GM23338 (cell line): ENCODE measurements at regions not wholly inside any gene's neighbourhood (a gene's known extent, or its start where the extent isn't known, plus 50 kb on each side); places are given as distances from the start of the nearest gene placed in this dataset.

ENCODE experiments used
- ATAC-seq: fragments of 200-7000 bp; cut with Tn5 transposase; 3 replicates; pipeline ENCODE4 v1.9.1; 2020
- DNase-seq: peaks from one replicate; pipeline ENCODE4 v3.0.0-alpha.2; 2015; ENCODE audit warnings: low spot score
- H2AFZ ChIP-seq: fragments of 200-600 bp; sonication (generic); 2 replicates; pipeline ENCODE4 v1.8.0; 2016; ENCODE audit warnings: antibody characterized with exemption, mild to moderate bottlenecking, moderate library complexity
- H3F3A ChIP-seq: fragments of 200-600 bp; sonication (generic); replicated peaks from 2 replicates; pipeline ENCODE4 v1.8.0; 2017; ENCODE audit warnings: antibody characterized with exemption, mixed run types, low read depth
- H3K27ac ChIP-seq: fragments of 200-600 bp; sonication (generic); 2 replicates; pipeline ENCODE4 v1.6.1; 2016; ENCODE audit warnings: low read depth
- H3K27me3 ChIP-seq: fragments of 200-600 bp; sonication (generic); 2 replicates; pipeline ENCODE4 v1.8.0; 2016; ENCODE audit warnings: mild to moderate bottlenecking, mixed run types, moderate library complexity; ENCODE audit not compliant: insufficient read depth
- H3K36me3 ChIP-seq: fragments of 200-600 bp; sonication (generic); 2 replicates; pipeline ENCODE4 v1.8.0; 2016; ENCODE audit warnings: mild to moderate bottlenecking; ENCODE audit not compliant: insufficient read depth
- H3K4me1 ChIP-seq: fragments of 200-600 bp; sonication (generic); 2 replicates; pipeline ENCODE4 v1.8.0; 2016; ENCODE audit warnings: mild to moderate bottlenecking, moderate library complexity; ENCODE audit not compliant: insufficient read depth
- H3K4me2 ChIP-seq: fragments of 200-600 bp; sonication (generic); 2 replicates; pipeline ENCODE4 v1.7.1; 2017; ENCODE audit warnings: mixed run types
- H3K4me3 ChIP-seq: fragments of 200-600 bp; sonication (generic); 2 replicates; pipeline ENCODE4 v1.6.1; 2016; ENCODE audit warnings: mixed run types
- H3K79me2 ChIP-seq: fragments of 200-600 bp; sonication (generic); replicated peaks from 2 replicates; pipeline ENCODE4 v1.8.0; 2017; ENCODE audit warnings: mild to moderate bottlenecking; ENCODE audit not compliant: insufficient read depth
- H3K9me2 ChIP-seq: fragments of 200-600 bp; sonication (generic); 2 replicates; pipeline ENCODE4 v1.8.0; 2017; ENCODE audit not compliant: insufficient read depth
- H4K20me1 ChIP-seq: fragments of 200-600 bp; sonication (generic); replicated peaks from 2 replicates; pipeline ENCODE4 v1.8.0; 2017; ENCODE audit warnings: mild to moderate bottlenecking; ENCODE audit not compliant: insufficient read depth
- H3K27ac Mint-ChIP-seq: 2 replicates; pipeline ENCODE4 v1.8.0; 2020; ENCODE audit warnings: inconsistent platforms, mild to moderate bottlenecking, moderate library complexity, mixed read lengths
- H3K27me3 Mint-ChIP-seq: 3 replicates; pipeline ENCODE4 v1.8.0; 2022; ENCODE audit warnings: low read depth, mild to moderate bottlenecking, moderate library complexity, mixed read lengths, inconsistent platforms; ENCODE audit not compliant: insufficient read depth, poor library complexity
- H3K36me3 Mint-ChIP-seq: 3 replicates; pipeline ENCODE4 v1.8.0; 2021; ENCODE audit warnings: low read depth, mild to moderate bottlenecking, inconsistent platforms, moderate library complexity, mixed read lengths
- H3K4me1 Mint-ChIP-seq: 3 replicates; pipeline ENCODE4 v1.8.0; 2020; ENCODE audit warnings: mild to moderate bottlenecking, inconsistent platforms, mixed read lengths
- H3K4me3 Mint-ChIP-seq: 3 replicates; pipeline ENCODE4 v1.8.0; 2021; ENCODE audit warnings: moderate library complexity, mild to moderate bottlenecking, inconsistent platforms, mixed read lengths
- H3K9me3 Mint-ChIP-seq: 3 replicates; pipeline ENCODE4 v1.8.0; 2020; ENCODE audit warnings: moderate library complexity, mild to moderate bottlenecking, inconsistent platforms, mixed read lengths
- CREB1 ChIP-seq: fragments of 250-450 bp; sonication (Bioruptor Pico); IDR thresholded peaks from 2 replicates; pipeline ENCODE4 v1.5.0; 2020; ENCODE audit warnings: low read depth, mild to moderate bottlenecking, moderate library complexity
- CTCF ChIP-seq, 2 experiments: fragments of 200-600 bp in 1 of 2; sonication (generic) in 1 of 2; conservative IDR thresholded peaks; 2 replicates each; pipeline versions ENCODE4 v1.5.1 to v1.6.1; 2016 to 2017; ENCODE audit warnings: antibody characterized with exemption in 2 of 2, low read depth in 2 of 2, mild to moderate bottlenecking in 2 of 2, moderate library complexity in 1 of 2
- ETS1 ChIP-seq: IDR thresholded peaks from 2 replicates; pipeline ENCODE4 v1.6.1; 2016; ENCODE audit warnings: antibody characterized with exemption
- EZH2 ChIP-seq: fragments of 200-600 bp; sonication (generic); IDR thresholded peaks from one replicate; pipeline ENCODE4 v1.8.0; 2017; ENCODE audit warnings: antibody characterized with exemption, mild to moderate bottlenecking, low read depth; ENCODE audit not compliant: unreplicated experiment
- EZH2phosphoT487 ChIP-seq: fragments of 200-600 bp; sonication (generic); IDR thresholded peaks from one replicate; pipeline ENCODE4 v1.8.1; 2018; ENCODE audit warnings: antibody characterized with exemption; ENCODE audit not compliant: unreplicated experiment
- JUNB ChIP-seq: IDR thresholded peaks from one replicate; pipeline ENCODE4 v1.6.1; 2016; ENCODE audit warnings: antibody characterized with exemption; ENCODE audit not compliant: unreplicated experiment
- NANOG ChIP-seq: IDR thresholded peaks from 2 replicates; pipeline ENCODE4 v1.6.1; 2016; ENCODE audit warnings: antibody characterized with exemption, borderline replicate concordance
- POLR2AphosphoS5 ChIP-seq: IDR thresholded peaks from 2 replicates; pipeline ENCODE4 v1.6.1; 2016; ENCODE audit warnings: antibody characterized with exemption, low read depth
- REST ChIP-seq: IDR thresholded peaks from one replicate; pipeline ENCODE4 v1.6.1; 2018; ENCODE audit warnings: antibody characterized with exemption; ENCODE audit not compliant: unreplicated experiment
- STAT1 ChIP-seq: IDR thresholded peaks from one replicate; pipeline ENCODE4 v1.6.1; 2016; ENCODE audit warnings: antibody characterized with exemption; ENCODE audit not compliant: unreplicated experiment
- ZNF114 ChIP-seq: fragments of 250-450 bp; sonication (Bioruptor Pico); IDR thresholded peaks from 2 replicates; pipeline ENCODE4 v1.5.0; 2020; ENCODE audit warnings: mild to moderate bottlenecking, moderate library complexity
- ZNF331 ChIP-seq: fragments of 250-450 bp; sonication (Bioruptor Pico); IDR thresholded peaks from 2 replicates; pipeline ENCODE4 v1.5.0; 2020; ENCODE audit warnings: low read depth, mild to moderate bottlenecking, moderate library complexity
- ZNF462 ChIP-seq: fragments of 250-450 bp; sonication (Bioruptor Pico); IDR thresholded peaks from 2 replicates; pipeline ENCODE4 v1.5.0; 2020; ENCODE audit warnings: mild to moderate bottlenecking, moderate library complexity

- no peak for ATAC-seq
- Histone ChIP-seq H3K9me2 (no peaks in the 10 kb centered on the region; the same call in 1 of the 2 replicates), H4K20me1 (no peaks in the 10 kb centered on the region), H3K4me2 (no peak overlapping the region), H3F3A (no peaks in the 10 kb centered on the region), H2AFZ (no peak overlapping the region), H3K36me3 (no peaks in the 10 kb centered on the region), H3K27me3 (no peaks in the 10 kb centered on the region), H3K27ac (no peak overlapping the region), H3K4me3 (no peak overlapping the region), H3K4me1 (peaks cover 42% of the 10 kb centered on the region), H3K79me2 (no peaks in the 10 kb centered on the region)
- H3K27ac Mint-ChIP-seq, result no peak overlapping the region
- no peak for DNase-seq
- no peak for TF ChIP-seq POLR2AphosphoS5
- no peak for TF ChIP-seq EZH2phosphoT487
- no peak for TF ChIP-seq ETS1
- no peak for TF ChIP-seq JUNB
- no peak for TF ChIP-seq REST
- TF ChIP-seq STAT1, result no peak
- no peak for TF ChIP-seq ZNF114
- TF ChIP-seq NANOG, result no peak
- no peak for TF ChIP-seq CREB1
- no peak for TF ChIP-seq EZH2
- no peak for TF ChIP-seq ZNF331 (CRISPR knock-in tag)
- no peak for TF ChIP-seq ZNF462 (CRISPR knock-in tag)
- TF ChIP-seq CTCF (conservative IDR thresholded peaks at IDR 0.05; ENCODE audit: low read depth in 2 of 2), result no peak
- H3K4me1 Mint-ChIP-seq, result peaks cover 45% of the 10 kb centered on the region
- no peaks in the 10 kb centered on the region for H3K9me3 Mint-ChIP-seq
- no peaks in the 10 kb centered on the region for H3K36me3 Mint-ChIP-seq
- peaks cover 5% of the 10 kb centered on the region for H3K27me3 Mint-ChIP-seq
- H3K4me3 Mint-ChIP-seq, result no peak overlapping the region
Observed at GRCh38 chr2:173760553-173760952, 204.6 kb downstream of the SP3 start.
